B cell (primary cell): ENCODE measurements at regions not wholly inside any gene's neighbourhood (a gene's known extent, or its start where the extent isn't known, plus 50 kb on each side); places are given as distances from the start of the nearest gene placed in this dataset.

Source experiments
- CTCF ChIP-seq: fragments of 200-600 bp; IDR thresholded peaks from one replicate; pipeline ENCODE4 v1.8.0; 2022; ENCODE audit warnings: antibody characterized with exemption, mild to moderate bottlenecking
- EZH2 ChIP-seq: IDR thresholded peaks from 2 replicates; pipeline ENCODE4 v1.6.1; 2012; ENCODE audit warnings: borderline replicate concordance, low read depth, mild to moderate bottlenecking, moderate library complexity, low read length; ENCODE audit not compliant: insufficient read depth, poor library complexity, severe bottlenecking

- TF ChIP-seq CTCF (no peak), EZH2 (no peak)
Measured at GRCh38 chr10:131625041-131625440, 275.8 kb upstream of the PPP2R2D start.
